ENCODE measurements at regions not wholly inside any gene's neighbourhood (a gene's known extent, or its start where the extent isn't known, plus 50 kb on each side); places are given as distances from the start of the nearest gene placed in this dataset.
"Not testable (repeated sequence)": the region's sequence is repeated elsewhere in the genome, so short reads cannot be mapped to it uniquely, and the experiment has no call there.

DNA sequence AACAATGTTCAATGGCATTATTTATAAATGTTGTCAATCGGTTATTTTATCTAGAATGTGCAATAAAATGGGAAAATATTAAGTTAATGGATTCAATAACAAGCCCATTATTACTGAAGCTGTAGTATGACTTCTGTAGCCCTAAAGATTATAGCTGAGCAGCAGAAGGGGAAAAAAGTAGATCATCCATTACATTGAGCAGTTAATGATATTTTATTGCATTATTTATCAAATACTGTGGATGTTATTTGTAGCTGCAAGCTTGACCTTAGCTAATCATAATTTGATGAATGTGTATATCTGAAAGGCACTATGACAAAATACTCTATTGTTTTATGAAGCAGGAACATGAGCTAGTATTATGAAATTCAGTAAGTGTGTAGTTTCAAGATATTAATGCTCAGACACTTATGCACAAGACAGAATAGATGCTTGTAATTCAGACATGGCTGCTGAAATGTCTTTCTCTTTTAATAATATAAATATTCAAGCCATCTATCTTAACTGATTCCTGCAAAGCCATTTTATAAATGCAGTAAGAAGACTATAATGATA is 131.5 kb upstream of the MGAT4C start:
- TF ChIP-seq, protein P1, sequence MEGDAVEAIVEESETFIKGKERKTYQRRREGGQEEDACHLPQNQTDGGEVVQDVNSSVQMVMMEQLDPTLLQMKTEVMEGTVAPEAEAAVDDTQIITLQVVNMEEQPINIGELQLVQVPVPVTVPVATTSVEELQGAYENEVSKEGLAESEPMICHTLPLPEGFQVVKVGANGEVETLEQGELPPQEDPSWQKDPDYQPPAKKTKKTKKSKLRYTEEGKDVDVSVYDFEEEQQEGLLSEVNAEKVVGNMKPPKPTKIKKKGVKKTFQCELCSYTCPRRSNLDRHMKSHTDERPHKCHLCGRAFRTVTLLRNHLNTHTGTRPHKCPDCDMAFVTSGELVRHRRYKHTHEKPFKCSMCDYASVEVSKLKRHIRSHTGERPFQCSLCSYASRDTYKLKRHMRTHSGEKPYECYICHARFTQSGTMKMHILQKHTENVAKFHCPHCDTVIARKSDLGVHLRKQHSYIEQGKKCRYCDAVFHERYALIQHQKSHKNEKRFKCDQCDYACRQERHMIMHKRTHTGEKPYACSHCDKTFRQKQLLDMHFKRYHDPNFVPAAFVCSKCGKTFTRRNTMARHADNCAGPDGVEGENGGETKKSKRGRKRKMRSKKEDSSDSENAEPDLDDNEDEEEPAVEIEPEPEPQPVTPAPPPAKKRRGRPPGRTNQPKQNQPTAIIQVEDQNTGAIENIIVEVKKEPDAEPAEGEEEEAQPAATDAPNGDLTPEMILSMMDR (IDR thresholded peaks at IDR 0.05; ENCODE audit: unreplicated experiment) = no peak
- no peaks in the 10 kb centered on the region for H3K27me3 Mint-ChIP-seq (ENCODE audit: insufficient read depth, unreplicated experiment)
- POLR2A ChIA-PET = no interaction called here
- H3K36me3 Mint-ChIP-seq (ENCODE audit: insufficient read depth, unreplicated experiment) = peaks cover 6% of the 10 kb centered on the region
- no peak overlapping the region for H3K27ac Mint-ChIP-seq (ENCODE audit: low read depth, unreplicated experiment)
- no TSS peak for BruUV-seq (replicated peaks)
- no peaks in the 10 kb centered on the region for H3K9me3 Mint-ChIP-seq (ENCODE audit: unreplicated experiment)
- CTCF ChIA-PET = no interaction called here
- no peak for DNase-seq (ENCODE audit: unreplicated experiment)
- no peak overlapping the region for H3K4me3 Mint-ChIP-seq (ENCODE audit: unreplicated experiment)
- H3K4me1 Mint-ChIP-seq (ENCODE audit: insufficient read depth, unreplicated experiment) = no peaks in the 10 kb centered on the region
- intact Hi-C loops (cut with micrococcal nuclease) = no loop called here

DNA sequence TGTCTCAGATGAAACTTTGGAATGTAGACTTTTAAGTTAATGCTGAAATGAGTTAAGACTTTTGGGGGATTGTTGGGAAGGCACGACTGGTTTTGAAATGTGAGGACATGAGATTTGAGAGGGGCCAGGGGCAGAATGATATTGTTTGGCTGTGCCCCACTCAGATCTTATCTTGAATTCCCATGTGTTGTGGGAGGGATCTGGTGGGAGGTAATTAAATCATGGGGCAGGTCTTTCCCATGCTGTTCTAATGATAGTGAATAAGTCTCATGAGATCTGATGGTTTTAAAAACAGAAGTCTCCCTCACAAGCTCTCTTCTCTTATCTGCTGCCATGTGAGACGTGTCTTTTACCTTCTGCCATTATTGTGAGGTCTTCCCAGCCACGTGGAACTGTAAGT is 127.6 kb upstream of the MGAT4C start:
- POLR2A ChIA-PET; intact Hi-C loops (cut with micrococcal nuclease); H3K27ac Mint-ChIP-seq (ENCODE audit: low read depth, unreplicated experiment); H3K27me3 Mint-ChIP-seq (ENCODE audit: insufficient read depth, unreplicated experiment); BruUV-seq (replicated peaks); CTCF ChIA-PET; H3K4me1 Mint-ChIP-seq (ENCODE audit: insufficient read depth, unreplicated experiment); H3K9me3 Mint-ChIP-seq (ENCODE audit: unreplicated experiment); H3K4me3 Mint-ChIP-seq (ENCODE audit: unreplicated experiment); DNase-seq (ENCODE audit: unreplicated experiment); H3K36me3 Mint-ChIP-seq (ENCODE audit: insufficient read depth, unreplicated experiment): not testable (repeated sequence)

DNA sequence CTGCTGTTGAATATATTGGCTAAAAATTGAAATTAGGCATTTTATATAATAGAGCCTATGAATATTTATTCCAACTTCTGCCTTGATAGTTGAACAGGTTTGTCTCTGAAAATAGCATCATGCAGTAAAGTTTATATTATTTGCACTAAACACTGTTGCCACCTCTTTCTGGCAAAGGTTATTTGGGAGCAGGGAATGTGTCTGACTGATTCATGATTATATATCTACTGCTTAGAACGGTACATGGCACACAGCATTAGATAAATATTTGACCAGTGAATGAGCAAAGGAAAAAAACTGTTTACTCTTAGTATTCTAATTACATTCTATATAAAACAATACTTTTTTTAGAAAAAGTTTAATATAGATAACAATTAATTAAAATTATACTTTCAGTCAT is 123.1 kb upstream of the MGAT4C start:
- Mint-ChIP-seq H3K4me3 (ENCODE audit: unreplicated experiment) (no peak overlapping the region), H3K9me3 (ENCODE audit: unreplicated experiment) (no peaks in the 10 kb centered on the region), H3K36me3 (ENCODE audit: insufficient read depth, unreplicated experiment) (no peaks in the 10 kb centered on the region), H3K27me3 (ENCODE audit: insufficient read depth, unreplicated experiment) (no peaks in the 10 kb centered on the region), H3K27ac (ENCODE audit: low read depth, unreplicated experiment) (no peak overlapping the region), H3K4me1 (ENCODE audit: insufficient read depth, unreplicated experiment) (no peaks in the 10 kb centered on the region)
- TF ChIP-seq, protein P1 (IDR thresholded peaks at IDR 0.05; ENCODE audit: unreplicated experiment) = no peak
- ChIA-PET POLR2A (no interaction called here), CTCF (no interaction called here)
- DNase-seq (ENCODE audit: unreplicated experiment) = no peak
- intact Hi-C loops (cut with micrococcal nuclease) = no loop called here
- no TSS peak for BruUV-seq (replicated peaks)

DNA sequence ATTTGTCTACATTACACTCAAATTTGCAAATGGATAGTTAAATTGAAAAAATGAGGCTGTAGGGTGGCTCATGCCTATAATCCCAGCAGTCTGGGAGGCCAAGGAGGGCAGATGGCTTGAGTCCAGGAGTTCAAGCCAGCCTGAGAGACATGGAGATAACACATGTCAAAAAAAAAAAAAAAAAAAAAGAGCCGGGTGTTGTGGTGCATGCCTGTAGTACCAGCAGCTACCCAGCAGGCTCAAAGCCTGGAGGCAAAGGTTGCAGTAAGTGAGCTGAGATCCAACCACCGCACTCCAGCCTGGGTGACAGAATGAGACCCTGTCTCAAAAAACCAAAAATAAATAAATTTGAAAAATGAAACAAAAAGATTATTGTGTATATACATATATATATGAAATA is 119.9 kb upstream of the MGAT4C start:
- no peak for DNase-seq (ENCODE audit: unreplicated experiment)
- H3K4me3 Mint-ChIP-seq (ENCODE audit: unreplicated experiment) = no peak overlapping the region
- TF ChIP-seq, protein P1 (IDR thresholded peaks at IDR 0.05; ENCODE audit: unreplicated experiment) = no peak
- H3K27me3 Mint-ChIP-seq (ENCODE audit: insufficient read depth, unreplicated experiment) = no peaks in the 10 kb centered on the region
- no TSS peak for BruUV-seq (replicated peaks)
- H3K4me1 Mint-ChIP-seq (ENCODE audit: insufficient read depth, unreplicated experiment) = no peaks in the 10 kb centered on the region
- ChIA-PET POLR2A (no interaction called here), CTCF (interaction anchor here (0.6 kb wide), 1 partner anchor 61 kb away, joined by 3 read pairs; no protein-coding TSS in a partner anchor)
- intact Hi-C loops (cut with micrococcal nuclease) = no loop called here
- no peaks in the 10 kb centered on the region for H3K9me3 Mint-ChIP-seq (ENCODE audit: unreplicated experiment)
- H3K27ac Mint-ChIP-seq (ENCODE audit: low read depth, unreplicated experiment) = no peak overlapping the region
- no peaks in the 10 kb centered on the region for H3K36me3 Mint-ChIP-seq (ENCODE audit: insufficient read depth, unreplicated experiment)

DNA sequence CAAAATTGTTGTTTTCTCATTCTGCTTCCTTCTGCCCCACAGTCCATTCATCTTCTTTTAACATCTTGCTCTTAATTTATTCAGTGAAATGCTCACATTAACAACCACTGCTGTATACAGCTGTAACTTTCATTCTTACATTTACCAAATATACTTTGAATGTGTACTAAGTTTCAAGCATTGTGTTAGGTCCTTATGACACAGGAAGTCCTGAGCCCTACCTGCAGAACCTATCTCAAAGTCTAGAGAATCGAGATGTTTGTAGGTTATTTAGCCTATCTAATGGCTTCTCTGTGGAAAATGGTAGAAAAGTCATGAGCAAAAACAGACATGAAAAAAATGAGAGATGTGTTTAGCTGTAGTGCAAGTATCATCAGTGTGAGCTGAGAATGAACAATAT is 117.6 kb upstream of the MGAT4C start:
- no TSS peak for BruUV-seq (replicated peaks)
- CTCF ChIA-PET = no interaction called here
- no peaks in the 10 kb centered on the region for H3K36me3 Mint-ChIP-seq (ENCODE audit: insufficient read depth, unreplicated experiment)
- DNase-seq (ENCODE audit: unreplicated experiment) = no peak
- H3K27ac Mint-ChIP-seq (ENCODE audit: low read depth, unreplicated experiment) = no peak overlapping the region
- no peak overlapping the region for H3K4me3 Mint-ChIP-seq (ENCODE audit: unreplicated experiment)
- POLR2A ChIA-PET = no interaction called here
- intact Hi-C loops (cut with micrococcal nuclease) = no loop called here
- no peaks in the 10 kb centered on the region for H3K27me3 Mint-ChIP-seq (ENCODE audit: insufficient read depth, unreplicated experiment)
- H3K4me1 Mint-ChIP-seq (ENCODE audit: insufficient read depth, unreplicated experiment) = no peaks in the 10 kb centered on the region
- TF ChIP-seq, protein P1 (IDR thresholded peaks at IDR 0.05; ENCODE audit: unreplicated experiment) = no peak
- no peaks in the 10 kb centered on the region for H3K9me3 Mint-ChIP-seq (ENCODE audit: unreplicated experiment)
